SK-N-SH treated with all-trans-retinoic acid at 6 μM for 48 hours (cell line): ENCODE measurements at regions not wholly inside any gene's neighbourhood (a gene's known extent, or its start where the extent isn't known, plus 50 kb on each side); places are given as distances from the start of the nearest gene placed in this dataset.

Experiments used
- ATAC-seq: fragments of 200-7000 bp; cut with Tn5 transposase; 3 replicates; pipeline ENCODE4 v1.9.1; 2020; ENCODE audit warnings: mild to moderate bottlenecking, moderate library complexity
- ARNTL ChIP-seq: fragments of 450-650 bp; formaldehyde crosslinking; IDR thresholded peaks from 2 replicates; pipeline ENCODE4 v1.5.0; 2020; ENCODE audit warnings: low read depth, mild to moderate bottlenecking, moderate library complexity, borderline replicate concordance
- BACH2 ChIP-seq: fragments of 250-450 bp; sonication (Bioruptor Pico); IDR thresholded peaks from 2 replicates; pipeline ENCODE4 v1.9.0; 2021; ENCODE audit warnings: mild to moderate bottlenecking, borderline replicate concordance
- CSDC2 ChIP-seq: fragments of 250-450 bp; sonication (Bioruptor Pico); IDR thresholded peaks from 2 replicates; pipeline ENCODE4 v1.5.0; 2020; ENCODE audit warnings: mild to moderate bottlenecking, moderate library complexity
- ESRRG ChIP-seq: fragments of 250-450 bp; sonication (Bioruptor Pico); IDR thresholded peaks from 2 replicates; pipeline ENCODE4 v1.6.1; 2021; ENCODE audit warnings: mild to moderate bottlenecking
- GLIS3 ChIP-seq: fragments of 250-450 bp; sonication (Bioruptor Pico); IDR thresholded peaks from 2 replicates; pipeline ENCODE4 v1.5.0; 2020; ENCODE audit warnings: mild to moderate bottlenecking, moderate library complexity
- ISL1 ChIP-seq: fragments of 250-450 bp; sonication (Bioruptor Pico); IDR thresholded peaks from 2 replicates; pipeline ENCODE4 v2.1.2; 2022; ENCODE audit warnings: mild to moderate bottlenecking, moderate library complexity
- OSR1 ChIP-seq: fragments of 250-450 bp; sonication (Bioruptor Pico); IDR thresholded peaks from 2 replicates; pipeline ENCODE4 v1.8.0; 2022; ENCODE audit warnings: moderate library complexity, mild to moderate bottlenecking, inconsistent platforms
- PPARA ChIP-seq: fragments of 250-450 bp; sonication (Bioruptor Pico); IDR thresholded peaks from 2 replicates; pipeline ENCODE4 v1.5.0; 2020; ENCODE audit warnings: mild to moderate bottlenecking, borderline replicate concordance
- SNAI2 ChIP-seq: fragments of 250-450 bp; sonication (Bioruptor Pico); IDR thresholded peaks from 2 replicates; pipeline ENCODE4 v1.5.0; 2020; ENCODE audit warnings: mild to moderate bottlenecking, moderate library complexity
- TCF4 ChIP-seq: fragments of 250-450 bp; sonication (Bioruptor Pico); IDR thresholded peaks from 2 replicates; pipeline ENCODE4 v1.8.0; 2021; ENCODE audit warnings: mild to moderate bottlenecking, moderate library complexity, borderline replicate concordance
- ZC3H10 ChIP-seq: fragments of 250-450 bp; sonication (Bioruptor Pico); IDR thresholded peaks from 2 replicates; pipeline ENCODE4 v1.5.1; 2021; ENCODE audit warnings: mild to moderate bottlenecking, moderate library complexity
- ZFP3 ChIP-seq: fragments of 250-450 bp; sonication (Bioruptor Pico); IDR thresholded peaks from 2 replicates; pipeline ENCODE4 v1.5.0; 2020; ENCODE audit warnings: mild to moderate bottlenecking, moderate library complexity
- ZFP30 ChIP-seq: fragments of 450-650 bp; formaldehyde crosslinking; IDR thresholded peaks from 2 replicates; pipeline ENCODE4 v1.5.0; 2022; ENCODE audit warnings: mild to moderate bottlenecking, moderate library complexity
- ZNF565 ChIP-seq: fragments of 450-650 bp; formaldehyde crosslinking; conservative IDR thresholded peaks from 2 replicates; pipeline ENCODE4 v1.5.0; 2020; ENCODE audit warnings: low read depth, mild to moderate bottlenecking, moderate library complexity
- ZNF70 ChIP-seq: fragments of 450-650 bp; formaldehyde crosslinking; IDR thresholded peaks from 2 replicates; pipeline ENCODE4 v1.5.0; 2020; ENCODE audit warnings: mild to moderate bottlenecking, moderate library complexity
- ZNF8 ChIP-seq: fragments of 450-650 bp; formaldehyde crosslinking; IDR thresholded peaks from 2 replicates; pipeline ENCODE4 v1.5.0; 2020; ENCODE audit warnings: mild to moderate bottlenecking, moderate library complexity
- TF ChIP-seq, protein P1 (sequence below): fragments of 250-450 bp; sonication (Bioruptor Pico); IDR thresholded peaks from 2 replicates; pipeline ENCODE4 v1.8.0; 2020; ENCODE audit warnings: mild to moderate bottlenecking, moderate library complexity, borderline replicate concordance
- TF ChIP-seq, protein P2 (sequence below): fragments of 250-450 bp; sonication (Bioruptor Pico); IDR thresholded peaks from 2 replicates; pipeline ENCODE4 v1.5.0; 2020; ENCODE audit warnings: mild to moderate bottlenecking, moderate library complexity
- TF ChIP-seq, protein P3 (sequence below): fragments of 250-450 bp; sonication (Bioruptor Pico); IDR thresholded peaks from 2 replicates; pipeline ENCODE4 v1.5.1; 2020; ENCODE audit warnings: low read depth, mild to moderate bottlenecking, moderate library complexity
- TF ChIP-seq, protein P4 (sequence below): fragments of 250-450 bp; sonication (Bioruptor Pico); IDR thresholded peaks from 2 replicates; pipeline ENCODE4 v1.5.1; 2021; ENCODE audit warnings: mild to moderate bottlenecking, moderate library complexity
- TF ChIP-seq, protein P5 (sequence below): fragments of 250-450 bp; sonication (Bioruptor Pico); IDR thresholded peaks from 2 replicates; pipeline ENCODE4 v1.8.0; 2021; ENCODE audit warnings: low read depth, mild to moderate bottlenecking, moderate library complexity, borderline replicate concordance

DNA sequence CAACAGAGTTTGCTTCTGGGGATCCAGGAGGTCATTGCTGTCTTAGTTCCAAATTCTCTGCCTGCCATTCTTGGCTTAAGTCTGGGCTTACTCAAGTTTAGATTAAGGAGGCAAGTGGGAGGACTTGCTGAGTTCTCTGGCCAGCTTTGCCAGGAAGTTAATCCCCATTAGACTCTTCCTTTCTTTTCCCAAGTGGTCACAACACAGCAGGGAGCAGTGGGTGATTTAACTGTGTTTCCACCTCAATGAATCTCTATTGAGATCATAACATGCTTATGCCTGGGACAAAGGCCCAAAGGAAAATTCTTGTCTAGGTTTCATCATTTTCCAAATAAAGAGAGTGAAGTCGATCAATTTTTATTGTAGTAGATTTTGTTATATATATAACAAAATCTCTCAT, 1159.6 kb downstream of the SORCS3 start (continued):
- TF ChIP-seq, protein P1, sequence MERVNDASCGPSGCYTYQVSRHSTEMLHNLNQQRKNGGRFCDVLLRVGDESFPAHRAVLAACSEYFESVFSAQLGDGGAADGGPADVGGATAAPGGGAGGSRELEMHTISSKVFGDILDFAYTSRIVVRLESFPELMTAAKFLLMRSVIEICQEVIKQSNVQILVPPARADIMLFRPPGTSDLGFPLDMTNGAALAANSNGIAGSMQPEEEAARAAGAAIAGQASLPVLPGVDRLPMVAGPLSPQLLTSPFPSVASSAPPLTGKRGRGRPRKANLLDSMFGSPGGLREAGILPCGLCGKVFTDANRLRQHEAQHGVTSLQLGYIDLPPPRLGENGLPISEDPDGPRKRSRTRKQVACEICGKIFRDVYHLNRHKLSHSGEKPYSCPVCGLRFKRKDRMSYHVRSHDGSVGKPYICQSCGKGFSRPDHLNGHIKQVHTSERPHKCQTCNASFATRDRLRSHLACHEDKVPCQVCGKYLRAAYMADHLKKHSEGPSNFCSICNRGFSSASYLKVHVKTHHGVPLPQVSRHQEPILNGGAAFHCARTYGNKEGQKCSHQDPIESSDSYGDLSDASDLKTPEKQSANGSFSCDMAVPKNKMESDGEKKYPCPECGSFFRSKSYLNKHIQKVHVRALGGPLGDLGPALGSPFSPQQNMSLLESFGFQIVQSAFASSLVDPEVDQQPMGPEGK (CRISPR knock-in tag): no peak
- TF ChIP-seq ZFP3 (CRISPR knock-in tag): no peak
- TF ChIP-seq ZNF70 (CRISPR knock-in tag): no peak
- TF ChIP-seq ZC3H10 (CRISPR knock-in tag): no peak
- no peak for TF ChIP-seq OSR1 (CRISPR knock-in tag)
- no peak for TF ChIP-seq CSDC2 (CRISPR knock-in tag)

DNA sequence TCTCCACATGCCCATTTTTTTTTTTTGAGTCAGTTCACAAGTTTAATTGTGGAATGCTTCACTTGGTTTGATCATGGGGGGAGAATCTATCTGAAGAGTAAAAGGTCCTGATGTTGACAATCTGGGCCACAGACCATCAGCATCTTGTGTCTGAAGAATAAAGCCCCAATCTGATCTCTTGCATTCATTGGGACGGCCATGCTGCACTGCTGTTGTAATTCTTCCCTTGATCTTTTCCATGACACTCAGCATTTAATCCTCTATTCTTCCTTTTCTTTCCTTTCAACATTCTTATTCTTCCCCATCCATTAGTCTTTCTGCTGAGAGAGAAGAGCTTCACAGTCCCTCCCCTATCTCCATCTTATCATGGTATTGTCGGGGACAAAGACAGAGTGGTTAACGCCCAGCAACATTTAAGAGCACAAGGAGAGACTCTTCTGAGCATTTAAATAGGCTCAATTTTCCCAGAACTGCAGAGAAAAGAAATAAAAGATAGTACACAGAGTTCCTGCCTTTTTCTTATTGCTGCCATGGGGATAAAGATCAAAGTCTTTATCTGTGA, 1157.3 kb downstream of the SORCS3 start:
- ATAC-seq: no peak

DNA sequence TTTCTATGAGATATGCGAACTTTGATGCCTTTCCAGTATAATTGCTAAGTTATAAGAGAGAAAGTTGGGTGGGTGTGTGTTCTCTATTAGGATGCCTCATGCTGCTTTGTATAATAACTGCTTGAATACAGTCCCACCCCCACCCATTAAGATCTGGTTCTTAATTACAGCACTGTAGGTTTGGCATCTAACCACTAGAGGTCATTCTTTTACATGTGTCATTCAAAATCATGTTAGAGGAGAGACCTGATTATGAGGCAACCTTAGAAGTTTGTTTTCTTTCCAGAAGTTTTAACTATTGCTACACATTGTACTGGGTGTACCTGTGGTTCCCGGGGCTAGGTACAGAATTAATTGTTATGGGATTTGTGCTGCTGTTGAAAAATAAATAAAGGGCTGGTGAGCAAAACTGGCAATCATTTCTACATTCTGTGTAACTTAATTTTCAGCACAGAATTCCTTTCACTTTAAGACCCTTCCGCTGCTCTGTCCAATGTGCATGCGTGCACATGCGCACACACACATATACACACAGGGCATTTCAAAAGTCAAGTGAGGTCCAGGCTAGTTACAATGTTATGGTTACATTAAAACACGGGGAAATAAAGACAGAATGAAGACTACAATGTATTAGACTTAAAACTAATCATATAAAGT, 1156.3 kb downstream of the SORCS3 start:
- no peak for ATAC-seq
- TF ChIP-seq SNAI2 (CRISPR knock-in tag): no peak
- no peak for TF ChIP-seq ZC3H10 (CRISPR knock-in tag)
- no peak for TF ChIP-seq OSR1 (CRISPR knock-in tag)
- TF ChIP-seq, protein P2, sequence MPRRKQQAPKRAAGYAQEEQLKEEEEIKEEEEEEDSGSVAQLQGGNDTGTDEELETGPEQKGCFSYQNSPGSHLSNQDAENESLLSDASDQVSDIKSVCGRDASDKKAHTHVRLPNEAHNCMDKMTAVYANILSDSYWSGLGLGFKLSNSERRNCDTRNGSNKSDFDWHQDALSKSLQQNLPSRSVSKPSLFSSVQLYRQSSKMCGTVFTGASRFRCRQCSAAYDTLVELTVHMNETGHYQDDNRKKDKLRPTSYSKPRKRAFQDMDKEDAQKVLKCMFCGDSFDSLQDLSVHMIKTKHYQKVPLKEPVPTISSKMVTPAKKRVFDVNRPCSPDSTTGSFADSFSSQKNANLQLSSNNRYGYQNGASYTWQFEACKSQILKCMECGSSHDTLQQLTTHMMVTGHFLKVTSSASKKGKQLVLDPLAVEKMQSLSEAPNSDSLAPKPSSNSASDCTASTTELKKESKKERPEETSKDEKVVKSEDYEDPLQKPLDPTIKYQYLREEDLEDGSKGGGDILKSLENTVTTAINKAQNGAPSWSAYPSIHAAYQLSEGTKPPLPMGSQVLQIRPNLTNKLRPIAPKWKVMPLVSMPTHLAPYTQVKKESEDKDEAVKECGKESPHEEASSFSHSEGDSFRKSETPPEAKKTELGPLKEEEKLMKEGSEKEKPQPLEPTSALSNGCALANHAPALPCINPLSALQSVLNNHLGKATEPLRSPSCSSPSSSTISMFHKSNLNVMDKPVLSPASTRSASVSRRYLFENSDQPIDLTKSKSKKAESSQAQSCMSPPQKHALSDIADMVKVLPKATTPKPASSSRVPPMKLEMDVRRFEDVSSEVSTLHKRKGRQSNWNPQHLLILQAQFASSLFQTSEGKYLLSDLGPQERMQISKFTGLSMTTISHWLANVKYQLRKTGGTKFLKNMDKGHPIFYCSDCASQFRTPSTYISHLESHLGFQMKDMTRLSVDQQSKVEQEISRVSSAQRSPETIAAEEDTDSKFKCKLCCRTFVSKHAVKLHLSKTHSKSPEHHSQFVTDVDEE: no peak
- TF ChIP-seq TCF4 (CRISPR knock-in tag): no peak
- TF ChIP-seq ZFP3 (CRISPR knock-in tag): no peak
- TF ChIP-seq, protein P3, sequence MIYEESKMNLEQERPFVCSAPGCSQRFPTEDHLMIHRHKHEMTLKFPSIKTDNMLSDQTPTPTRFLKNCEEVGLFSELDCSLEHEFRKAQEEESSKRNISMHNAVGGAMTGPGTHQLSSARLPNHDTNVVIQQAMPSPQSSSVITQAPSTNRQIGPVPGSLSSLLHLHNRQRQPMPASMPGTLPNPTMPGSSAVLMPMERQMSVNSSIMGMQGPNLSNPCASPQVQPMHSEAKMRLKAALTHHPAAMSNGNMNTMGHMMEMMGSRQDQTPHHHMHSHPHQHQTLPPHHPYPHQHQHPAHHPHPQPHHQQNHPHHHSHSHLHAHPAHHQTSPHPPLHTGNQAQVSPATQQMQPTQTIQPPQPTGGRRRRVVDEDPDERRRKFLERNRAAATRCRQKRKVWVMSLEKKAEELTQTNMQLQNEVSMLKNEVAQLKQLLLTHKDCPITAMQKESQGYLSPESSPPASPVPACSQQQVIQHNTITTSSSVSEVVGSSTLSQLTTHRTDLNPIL: no peak
- TF ChIP-seq, protein P4, sequence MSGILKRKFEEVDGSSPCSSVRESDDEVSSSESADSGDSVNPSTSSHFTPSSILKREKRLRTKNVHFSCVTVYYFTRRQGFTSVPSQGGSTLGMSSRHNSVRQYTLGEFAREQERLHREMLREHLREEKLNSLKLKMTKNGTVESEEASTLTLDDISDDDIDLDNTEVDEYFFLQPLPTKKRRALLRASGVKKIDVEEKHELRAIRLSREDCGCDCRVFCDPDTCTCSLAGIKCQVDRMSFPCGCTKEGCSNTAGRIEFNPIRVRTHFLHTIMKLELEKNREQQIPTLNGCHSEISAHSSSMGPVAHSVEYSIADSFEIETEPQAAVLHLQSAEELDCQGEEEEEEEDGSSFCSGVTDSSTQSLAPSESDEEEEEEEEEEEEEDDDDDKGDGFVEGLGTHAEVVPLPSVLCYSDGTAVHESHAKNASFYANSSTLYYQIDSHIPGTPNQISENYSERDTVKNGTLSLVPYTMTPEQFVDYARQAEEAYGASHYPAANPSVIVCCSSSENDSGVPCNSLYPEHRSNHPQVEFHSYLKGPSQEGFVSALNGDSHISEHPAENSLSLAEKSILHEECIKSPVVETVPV (CRISPR knock-in tag): no peak
- TF ChIP-seq ARNTL (CRISPR knock-in tag): no peak
- TF ChIP-seq ZNF565 (CRISPR knock-in tag): no peak

More for the DNA sequence above, 1157.3 kb downstream of the SORCS3 start:
- TF ChIP-seq BACH2 (CRISPR knock-in tag) (no peak), ZFP3 (CRISPR knock-in tag) (no peak), ISL1 (CRISPR knock-in tag) (no peak), PPARA (CRISPR knock-in tag) (no peak), ZNF70 (CRISPR knock-in tag) (no peak), ZC3H10 (CRISPR knock-in tag) (no peak), ZFP30 (CRISPR knock-in tag) (no peak), TCF4 (CRISPR knock-in tag) (no peak), ZNF8 (CRISPR knock-in tag) (no peak), ESRRG (CRISPR knock-in tag) (no peak), ZNF565 (CRISPR knock-in tag) (no peak), CSDC2 (CRISPR knock-in tag) (no peak), GLIS3 (CRISPR knock-in tag) (no peak)
- TF ChIP-seq, protein P3: no peak
- TF ChIP-seq, protein P4 (CRISPR knock-in tag): no peak
- TF ChIP-seq, protein P5, sequence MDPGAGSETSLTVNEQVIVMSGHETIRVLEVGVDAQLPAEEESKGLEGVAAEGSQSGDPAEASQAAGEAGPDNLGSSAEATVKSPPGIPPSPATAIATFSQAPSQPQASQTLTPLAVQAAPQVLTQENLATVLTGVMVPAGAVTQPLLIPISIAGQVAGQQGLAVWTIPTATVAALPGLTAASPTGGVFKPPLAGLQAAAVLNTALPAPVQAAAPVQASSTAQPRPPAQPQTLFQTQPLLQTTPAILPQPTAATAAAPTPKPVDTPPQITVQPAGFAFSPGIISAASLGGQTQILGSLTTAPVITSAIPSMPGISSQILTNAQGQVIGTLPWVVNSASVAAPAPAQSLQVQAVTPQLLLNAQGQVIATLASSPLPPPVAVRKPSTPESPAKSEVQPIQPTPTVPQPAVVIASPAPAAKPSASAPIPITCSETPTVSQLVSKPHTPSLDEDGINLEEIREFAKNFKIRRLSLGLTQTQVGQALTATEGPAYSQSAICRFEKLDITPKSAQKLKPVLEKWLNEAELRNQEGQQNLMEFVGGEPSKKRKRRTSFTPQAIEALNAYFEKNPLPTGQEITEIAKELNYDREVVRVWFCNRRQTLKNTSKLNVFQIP (CRISPR knock-in tag): no peak
